Embryonic facial prominence (tissue), 1 donor: ENCODE measurements at regions not wholly inside any gene's neighbourhood (a gene's known extent, or its start where the extent isn't known, plus 50 kb on each side); places are given as distances from the start of the nearest gene placed in this dataset.

ENCODE experiments used
- DNase-seq: peaks from one replicate; pipeline ENCODE4 v3.0.0-alpha.2; 2016; ENCODE audit errors: extremely low spot score

- DNase-seq = no peak
Observed at GRCh38 chr2:7210712-7211111, 293.5 kb downstream of the RNF144A start.

- DNase-seq = no peak
Observed at GRCh38 chr2:7225848-7226247, 308.6 kb downstream of the RNF144A start.

- DNase-seq = no peak
Observed at GRCh38 chr2:7226501-7226900, 309.3 kb downstream of the RNF144A start.

GRCh38 chr2:7233126-7233525, 315.9 kb downstream of the RNF144A start:
- no peak for DNase-seq

DNA sequence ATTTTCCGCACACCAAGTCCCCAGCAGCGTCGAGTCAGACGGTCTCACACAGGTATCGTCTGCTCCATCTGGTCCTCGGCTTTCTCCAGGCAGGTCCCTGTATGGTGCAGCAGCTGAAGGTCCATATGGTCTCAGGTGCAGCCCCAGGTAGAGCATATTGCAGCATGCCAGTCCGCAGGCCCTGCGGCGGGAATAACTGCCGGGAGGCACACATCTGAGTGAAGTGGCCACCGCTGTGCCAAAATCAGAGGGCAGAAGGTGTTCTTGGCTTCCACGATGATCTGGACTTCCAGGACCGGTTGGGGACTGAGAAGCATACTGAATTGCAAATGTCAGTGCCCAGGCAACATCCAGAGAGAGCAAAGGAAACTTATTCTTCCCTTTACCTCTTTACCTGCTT, 320.3 kb downstream of the RNF144A start:
- DNase-seq = no peak

GRCh38 chr2:7239078-7239477, 321.9 kb downstream of the RNF144A start:
- no peak for DNase-seq

DNA sequence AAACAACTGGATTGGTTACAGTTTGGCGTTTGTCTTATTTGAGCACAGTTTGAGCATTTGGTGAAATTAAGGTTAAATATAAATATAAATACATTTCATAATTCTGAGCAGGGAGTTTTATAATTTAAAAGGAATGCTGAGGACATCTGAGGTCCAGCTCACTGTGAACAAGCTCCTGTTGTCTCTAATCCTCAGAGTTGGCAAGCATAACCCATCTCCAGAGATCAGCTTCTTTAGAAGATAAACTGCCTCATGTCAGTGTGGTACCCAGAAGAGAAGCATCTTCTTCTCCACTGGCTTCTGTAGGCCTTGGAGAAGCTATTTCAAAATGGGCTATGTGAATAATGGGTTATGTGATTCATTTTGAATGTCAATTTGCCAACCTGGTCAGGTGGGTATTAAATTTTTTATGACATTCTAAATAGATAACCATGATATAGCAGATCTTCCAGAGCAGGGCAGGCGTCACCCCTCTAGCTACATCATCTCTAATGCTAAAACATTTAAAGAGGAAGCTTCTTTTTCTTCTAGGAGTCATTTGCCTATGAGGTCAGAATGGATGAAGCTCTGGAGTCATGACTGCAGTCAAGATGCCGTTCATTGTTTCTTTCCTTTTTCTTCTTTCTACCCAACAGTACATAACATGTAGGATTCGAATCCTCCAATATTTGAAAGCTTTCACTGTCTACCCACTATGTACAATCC, 324.0 kb downstream of the RNF144A start:
- DNase-seq = no peak

DNA sequence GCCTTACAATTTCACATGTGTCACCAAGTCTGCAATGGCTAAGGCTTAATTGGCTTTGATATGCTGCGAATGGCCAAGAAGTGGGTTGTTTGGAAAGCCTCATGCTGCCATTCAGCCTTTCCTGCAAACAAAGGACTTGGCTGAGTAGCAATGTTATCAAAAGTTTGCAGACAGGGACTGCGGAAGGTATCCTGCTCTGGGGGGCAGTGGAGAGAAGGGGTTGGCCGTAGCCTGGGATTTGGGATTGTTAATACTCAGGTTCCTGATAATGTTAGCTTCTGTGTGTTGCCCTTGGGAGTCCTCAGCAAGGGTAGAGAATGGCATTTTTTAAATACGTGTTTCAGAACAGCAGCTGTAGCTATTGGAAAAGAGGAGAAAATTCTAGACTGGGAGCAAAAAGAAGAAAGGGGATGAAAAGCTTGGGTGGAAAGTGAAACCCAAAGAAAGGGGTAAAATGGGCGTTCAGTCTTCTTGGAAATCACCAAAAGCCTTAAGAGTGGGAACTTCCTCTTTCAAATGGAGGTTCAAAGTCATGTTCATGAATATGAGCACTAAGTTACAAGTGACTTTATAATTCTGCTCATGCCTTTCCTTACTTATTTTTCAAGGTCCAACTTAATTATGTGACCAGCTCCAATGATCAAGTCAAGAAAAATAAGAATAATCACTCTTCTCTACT, 325.1 kb downstream of the RNF144A start:
- no peak for DNase-seq

GRCh38 chr2:7243276-7243675, 326.1 kb downstream of the RNF144A start:
- no peak for DNase-seq

DNA sequence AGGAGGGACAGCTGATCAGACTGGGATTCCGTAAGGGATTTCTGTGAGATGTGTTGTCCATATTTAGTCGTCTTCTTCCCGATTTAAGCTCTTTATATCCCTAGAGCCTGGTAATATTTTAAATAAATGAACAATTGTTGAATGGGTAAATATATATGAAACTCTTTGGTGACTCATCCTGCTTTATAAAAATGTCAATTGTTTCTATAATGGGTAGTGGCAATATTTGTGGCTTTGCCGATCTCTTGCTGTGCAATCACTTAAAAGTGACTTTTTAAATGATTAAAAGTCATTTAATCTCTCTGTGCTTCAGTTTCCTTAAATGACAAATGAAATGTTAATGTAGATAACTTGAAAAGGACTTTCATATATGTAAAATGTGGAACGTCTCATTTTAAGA, 339.2 kb downstream of the RNF144A start:
- no peak for DNase-seq

DNA sequence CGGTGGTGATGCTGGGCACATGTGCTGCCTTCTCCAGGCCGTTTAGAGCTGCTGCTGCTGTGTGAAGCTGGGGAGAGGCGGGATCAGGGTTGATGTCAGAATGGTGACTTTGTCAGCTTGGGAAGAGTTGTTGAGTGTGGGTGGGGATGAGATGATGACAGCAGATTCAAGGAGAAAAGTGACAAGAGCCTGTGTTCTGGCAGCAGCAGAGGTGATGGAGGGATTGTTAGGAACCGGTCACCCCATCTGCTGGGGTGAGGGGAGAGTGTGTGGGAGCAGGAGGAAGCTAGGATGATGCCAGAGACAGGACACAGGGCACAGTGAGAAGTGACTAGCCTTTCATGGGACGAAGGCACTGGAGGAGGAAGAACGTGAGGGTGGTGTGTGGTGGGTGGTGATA, 345.5 kb downstream of the RNF144A start:
- DNase-seq = no peak

DNA sequence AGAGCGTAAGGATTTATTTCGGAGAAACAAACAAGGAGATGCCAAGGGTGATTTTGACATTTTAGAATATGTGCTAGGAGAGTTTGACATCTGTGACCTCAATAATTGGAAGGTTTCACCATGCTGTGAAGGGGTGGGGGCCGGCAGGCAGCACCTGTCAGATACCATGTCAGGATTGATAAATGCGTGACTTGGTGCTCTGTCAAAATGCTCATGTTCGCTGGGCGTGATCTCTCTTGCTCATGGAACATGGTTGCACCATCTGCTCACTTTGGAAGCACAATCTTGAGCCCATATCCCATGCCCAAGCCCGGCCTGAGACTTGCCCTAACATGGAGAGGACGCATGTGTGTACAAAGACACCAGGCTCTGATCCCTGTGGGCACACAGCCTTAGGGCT, 347.6 kb downstream of the RNF144A start:
- DNase-seq = no peak

DNA sequence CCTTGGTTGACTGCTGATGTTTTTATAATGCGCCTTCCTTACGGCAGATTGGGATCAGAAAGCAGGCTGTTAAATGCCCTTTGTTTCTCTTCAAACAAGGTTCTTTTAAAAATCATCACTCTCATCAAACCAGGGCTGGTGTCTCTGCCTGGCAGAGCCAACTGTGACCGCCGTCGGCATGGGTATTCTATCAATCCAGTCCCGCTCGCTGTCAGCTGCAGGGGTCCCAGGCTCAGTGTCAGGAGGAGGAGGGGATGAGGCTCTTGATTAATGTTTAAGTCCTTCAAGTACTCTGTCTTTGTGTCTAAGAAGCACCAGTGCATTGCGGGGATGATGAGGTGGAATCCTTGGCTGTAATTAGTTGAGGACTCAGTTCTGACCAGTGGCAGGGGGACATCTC, 348.1 kb downstream of the RNF144A start:
- no peak for DNase-seq

- no peak for DNase-seq
Observed at GRCh38 chr2:7269106-7269643, 352.0 kb downstream of the RNF144A start.

- DNase-seq = no peak
Observed at GRCh38 chr2:7270011-7270431, 352.8 kb downstream of the RNF144A start.

- no peak for DNase-seq
Observed at GRCh38 chr2:7272210-7272609, 355.0 kb downstream of the RNF144A start.

DNA sequence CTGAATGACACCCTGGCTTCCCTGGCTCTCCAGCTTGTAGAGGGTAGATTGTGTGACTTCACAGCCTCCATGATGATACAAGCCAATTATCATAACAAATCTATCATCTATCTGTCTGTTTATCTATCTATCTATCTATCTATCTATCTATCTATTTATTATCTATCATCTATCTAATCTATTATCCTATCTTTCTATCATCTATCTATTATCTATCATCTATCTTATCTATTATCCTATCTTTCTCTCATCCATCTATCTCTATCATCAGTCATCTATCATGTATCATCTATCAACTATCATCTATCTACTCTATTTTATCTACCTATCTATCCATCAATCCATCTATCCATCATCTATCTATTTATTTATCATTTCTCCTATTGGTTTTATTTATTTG, 361.8 kb downstream of the RNF144A start:
- DNase-seq = no peak

GRCh38 chr2:7279421-7279949, 362.3 kb downstream of the RNF144A start:
- DNase-seq = no peak

DNA sequence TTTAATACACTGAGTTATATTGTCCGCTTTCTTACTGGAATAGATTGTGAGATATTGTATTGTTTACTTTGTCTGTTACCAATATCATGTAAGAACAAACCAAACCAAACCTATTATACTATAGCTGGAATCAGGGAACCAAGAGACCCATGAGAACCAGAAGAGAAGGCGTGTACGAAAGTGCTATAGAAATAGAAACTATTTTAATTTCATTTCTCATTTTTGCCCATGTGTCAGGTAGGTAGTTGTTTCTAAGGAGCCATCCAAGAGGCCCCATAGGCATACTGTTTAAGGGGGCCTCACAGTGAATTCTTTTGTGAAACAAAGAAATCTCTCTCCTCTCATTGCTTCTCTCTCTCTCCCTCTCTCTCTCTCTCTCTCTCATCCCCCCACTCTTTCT, 363.6 kb downstream of the RNF144A start:
- DNase-seq = no peak

DNA sequence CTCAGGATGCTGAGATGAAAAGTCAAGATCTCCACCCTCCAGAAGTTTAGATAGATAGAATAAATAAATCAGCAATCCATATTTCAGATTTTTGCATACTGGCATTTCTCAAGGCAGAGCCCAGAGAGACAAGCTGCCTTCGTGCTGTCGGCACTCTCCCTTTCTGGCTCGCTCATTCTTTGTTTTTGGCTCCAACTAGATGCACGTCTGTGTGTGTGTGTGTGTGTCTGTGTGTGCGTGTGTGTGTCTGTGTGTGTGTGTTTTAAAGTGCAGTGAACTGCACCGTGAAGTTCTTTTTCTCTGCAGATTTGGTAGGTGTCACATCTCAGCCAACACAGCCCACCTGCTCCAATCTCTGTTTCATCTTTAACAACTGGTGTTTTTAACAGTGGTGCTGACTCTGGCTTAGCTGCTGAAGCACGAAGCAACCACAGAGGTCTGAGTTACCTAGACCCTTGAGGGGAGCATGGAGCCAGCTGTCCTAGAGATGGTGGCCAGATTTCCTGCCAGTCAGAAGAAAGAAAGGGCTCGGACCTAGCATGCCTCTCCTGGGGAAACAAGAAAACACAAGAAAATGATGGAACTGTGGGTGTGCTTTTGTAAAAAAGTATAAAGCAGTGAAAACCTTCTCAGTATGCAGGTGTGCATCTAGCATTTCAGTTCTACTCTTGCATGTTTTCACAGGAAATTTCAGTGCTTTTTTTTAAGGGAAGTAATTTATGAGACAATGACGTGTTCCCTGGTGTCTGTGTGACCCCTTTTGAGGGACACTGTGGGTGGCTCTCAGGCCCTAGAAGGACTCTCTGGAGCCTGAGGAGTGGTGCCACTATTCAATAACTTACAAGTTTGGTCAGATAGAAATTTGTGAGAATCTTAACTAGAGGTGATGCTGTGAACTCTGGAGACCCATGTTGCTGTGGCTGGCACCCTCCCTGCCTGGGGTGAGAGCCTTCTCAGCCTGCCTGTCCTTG, 364.3 kb downstream of the RNF144A start:
- DNase-seq = no peak

GRCh38 chr2:7286120-7286519, 368.9 kb downstream of the RNF144A start:
- DNase-seq = no peak

GRCh38 chr2:7288484-7288883, 371.3 kb downstream of the RNF144A start:
- no peak for DNase-seq
